Neural cell (in vitro differentiated cells): ENCODE measurements at regions not wholly inside any gene's neighbourhood (a gene's known extent, or its start where the extent isn't known, plus 50 kb on each side); places are given as distances from the start of the nearest gene placed in this dataset.

Experiments
- H2AFZ ChIP-seq: fragments of 200-600, 300-800 bp; sonication (generic), shearing (Covaris generic); 2 replicates; pipeline ENCODE4 v1.6.0; 2014; ENCODE audit warnings: low read depth, mild to moderate bottlenecking, antibody characterized with exemption, low read length, moderate library complexity
- H3F3A ChIP-seq: fragments of 200-600 bp; shearing (Covaris generic); 2 replicates; pipeline ENCODE4 v1.6.1; 2016; ENCODE audit warnings: mild to moderate bottlenecking, moderate library complexity, mixed read lengths, antibody characterized with exemption, low read length; ENCODE audit not compliant: insufficient read depth, poor library complexity, severe bottlenecking
- H3K27ac ChIP-seq: fragments of 200-600, 300-800 bp; sonication (generic), shearing (Covaris generic); 2 replicates; pipeline ENCODE4 v1.5.1; 2014; ENCODE audit warnings: mild to moderate bottlenecking, low read length, moderate library complexity
- H3K27me3 ChIP-seq: fragments of 300-800, 200-600 bp; sonication (generic), shearing (Covaris generic); 2 replicates; pipeline ENCODE4 v1.6.0; 2014; ENCODE audit warnings: mild to moderate bottlenecking, low read depth, low read length, moderate library complexity; ENCODE audit not compliant: insufficient read depth
- H3K36me3 ChIP-seq: fragments of 300-800, 200-600 bp; sonication (generic), shearing (Covaris generic); 2 replicates; pipeline ENCODE4 v1.5.1; 2014; ENCODE audit warnings: mild to moderate bottlenecking, antibody characterized with exemption, low read length, moderate library complexity; ENCODE audit not compliant: insufficient read depth
- H3K4me2 ChIP-seq: fragments of 300-800, 200-600 bp; sonication (generic), shearing (Covaris generic); 2 replicates; pipeline ENCODE4 v1.6.0; 2014; ENCODE audit warnings: mild to moderate bottlenecking, low read length
- H3K4me3 ChIP-seq: fragments of 300-800, 200-600 bp; sonication (generic), shearing (Covaris generic); 2 replicates; pipeline ENCODE4 v1.5.1; 2014; ENCODE audit warnings: mild to moderate bottlenecking, low read length, moderate library complexity
- H3K79me2 ChIP-seq: fragments of 200-600 bp; shearing (Covaris generic); replicated peaks from 2 replicates; pipeline ENCODE4 v1.6.0; 2014; ENCODE audit warnings: mild to moderate bottlenecking, low read length, moderate library complexity; ENCODE audit not compliant: insufficient read depth
- H3K9ac ChIP-seq: fragments of 300-800, 200-600 bp; sonication (generic), shearing (Covaris generic); 2 replicates; pipeline ENCODE4 v1.6.1; 2016; ENCODE audit warnings: mild to moderate bottlenecking, low read length, mixed read lengths
- H3K9me2 ChIP-seq: fragments of 200-600 bp; shearing (Covaris generic); 2 replicates; pipeline ENCODE4 v1.6.1; 2016; ENCODE audit warnings: mild to moderate bottlenecking, low read length, mixed read lengths; ENCODE audit not compliant: insufficient read depth
- H3K9me3 ChIP-seq: fragments of 200-600, 300-800 bp; sonication (generic), shearing (Covaris generic); 2 replicates; pipeline ENCODE4 v1.6.1; 2016; ENCODE audit warnings: mild to moderate bottlenecking, mixed run types, low read length, moderate library complexity, mixed read lengths
- H4K20me1 ChIP-seq: fragments of 200-600 bp; shearing (Covaris generic); 2 replicates; pipeline ENCODE4 v1.6.1; 2016; ENCODE audit warnings: mild to moderate bottlenecking, mixed run types; ENCODE audit not compliant: insufficient read depth
- EP300 ChIP-seq: fragments of 450-650 bp; conservative IDR thresholded peaks from 2 replicates; pipeline ENCODE4 v1.6.1; 2014; ENCODE audit warnings: antibody characterized with exemption, mild to moderate bottlenecking, moderate library complexity; ENCODE audit not compliant: poor library complexity, severe bottlenecking
- EZH2 ChIP-seq: fragments of 200-600, 300-800 bp; shearing (Covaris generic), sonication (generic); IDR thresholded peaks from 2 replicates; pipeline ENCODE4 v1.6.1; 2014; ENCODE audit warnings: antibody characterized with exemption, low read length, borderline replicate concordance, mild to moderate bottlenecking; ENCODE audit not compliant: insufficient read depth, poor library complexity, severe bottlenecking
- MXI1 ChIP-seq: fragments of 450-650 bp; conservative IDR thresholded peaks from 2 replicates; pipeline ENCODE4 v1.6.1; 2014; ENCODE audit warnings: antibody characterized with exemption, mild to moderate bottlenecking; ENCODE audit not compliant: poor library complexity, severe bottlenecking
- POLR2AphosphoS5 ChIP-seq: IDR thresholded peaks from 2 replicates; pipeline ENCODE4 v1.6.1; 2012
- RAD21 ChIP-seq: fragments of 450-650 bp; conservative IDR thresholded peaks from 2 replicates; pipeline ENCODE4 v1.6.1; 2014; ENCODE audit warnings: antibody characterized with exemption, mild to moderate bottlenecking, moderate library complexity
- REST ChIP-seq: IDR thresholded peaks from 2 replicates; pipeline ENCODE4 v1.6.1; 2012; ENCODE audit warnings: borderline replicate concordance
- SMC3 ChIP-seq: fragments of 450-650 bp; conservative IDR thresholded peaks from 2 replicates; pipeline ENCODE4 v1.6.1; 2014; ENCODE audit warnings: antibody characterized with exemption, mild to moderate bottlenecking, moderate library complexity; ENCODE audit not compliant: poor library complexity
- TAF1 ChIP-seq: IDR thresholded peaks from 2 replicates; pipeline ENCODE4 v1.6.1; 2012; ENCODE audit warnings: low read depth
- TF ChIP-seq, protein P1 (sequence below): fragments of 450-650 bp; IDR thresholded peaks from 2 replicates; pipeline ENCODE4 v1.5.1; 2014; ENCODE audit warnings: antibody characterized with exemption, mild to moderate bottlenecking, moderate library complexity; ENCODE audit not compliant: poor library complexity, severe bottlenecking

GRCh38 chr9:88736136-88736637, 201.2 kb downstream of the NXNL2 start:
- no peak overlapping the region for H3K9ac ChIP-seq
- H4K20me1 ChIP-seq: no peaks in the 10 kb centered on the region
- TF ChIP-seq POLR2AphosphoS5 (no peak), MXI1 (no peak), EP300 (no peak), REST (no peak), SMC3 (no peak), TAF1 (no peak), RAD21 (no peak), EZH2 (no peak)
- TF ChIP-seq, protein P1, sequence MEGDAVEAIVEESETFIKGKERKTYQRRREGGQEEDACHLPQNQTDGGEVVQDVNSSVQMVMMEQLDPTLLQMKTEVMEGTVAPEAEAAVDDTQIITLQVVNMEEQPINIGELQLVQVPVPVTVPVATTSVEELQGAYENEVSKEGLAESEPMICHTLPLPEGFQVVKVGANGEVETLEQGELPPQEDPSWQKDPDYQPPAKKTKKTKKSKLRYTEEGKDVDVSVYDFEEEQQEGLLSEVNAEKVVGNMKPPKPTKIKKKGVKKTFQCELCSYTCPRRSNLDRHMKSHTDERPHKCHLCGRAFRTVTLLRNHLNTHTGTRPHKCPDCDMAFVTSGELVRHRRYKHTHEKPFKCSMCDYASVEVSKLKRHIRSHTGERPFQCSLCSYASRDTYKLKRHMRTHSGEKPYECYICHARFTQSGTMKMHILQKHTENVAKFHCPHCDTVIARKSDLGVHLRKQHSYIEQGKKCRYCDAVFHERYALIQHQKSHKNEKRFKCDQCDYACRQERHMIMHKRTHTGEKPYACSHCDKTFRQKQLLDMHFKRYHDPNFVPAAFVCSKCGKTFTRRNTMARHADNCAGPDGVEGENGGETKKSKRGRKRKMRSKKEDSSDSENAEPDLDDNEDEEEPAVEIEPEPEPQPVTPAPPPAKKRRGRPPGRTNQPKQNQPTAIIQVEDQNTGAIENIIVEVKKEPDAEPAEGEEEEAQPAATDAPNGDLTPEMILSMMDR: no peak
- H3K79me2 ChIP-seq: no peaks in the 10 kb centered on the region
- H3K36me3 ChIP-seq: no peaks in the 10 kb centered on the region
- no peak overlapping the region for H3K27ac ChIP-seq
- H3K9me3 ChIP-seq: no peaks in the 10 kb centered on the region
- no peak overlapping the region for H3K4me3 ChIP-seq
- H3K9me2 ChIP-seq: no peaks in the 10 kb centered on the region
- no peak overlapping the region for H2AFZ ChIP-seq
- H3K4me2 ChIP-seq: no peak overlapping the region
- H3K27me3 ChIP-seq: no peaks in the 10 kb centered on the region
- H3F3A ChIP-seq: no peaks in the 10 kb centered on the region

DNA sequence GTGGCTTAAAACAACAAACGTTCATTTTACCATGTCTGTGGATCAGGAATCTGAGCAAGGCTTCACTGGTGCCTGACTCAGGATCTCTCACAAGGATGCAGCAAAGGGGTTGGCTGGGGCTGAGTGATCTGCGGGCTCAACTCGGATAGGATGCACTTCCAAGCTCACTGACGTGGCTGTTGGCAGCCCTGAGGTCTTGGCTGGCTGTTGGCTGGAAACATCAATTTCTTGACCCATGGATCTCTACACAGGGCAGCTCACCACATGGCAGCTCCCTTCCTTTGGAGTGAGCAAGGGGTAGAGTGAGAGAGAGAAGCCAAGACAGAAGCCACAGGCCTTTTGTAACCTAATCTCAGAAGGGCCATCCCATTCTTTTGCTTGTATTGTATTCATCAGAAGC, 202.1 kb downstream of the NXNL2 start:
- Histone ChIP-seq H4K20me1 (no peaks in the 10 kb centered on the region), H3K9me3 (no peaks in the 10 kb centered on the region), H3K9ac (no peak overlapping the region), H3K4me2 (no peak overlapping the region), H3K27me3 (no peaks in the 10 kb centered on the region), H3K79me2 (no peaks in the 10 kb centered on the region), H3F3A (no peaks in the 10 kb centered on the region), H2AFZ (no peak overlapping the region), H3K27ac (no peak overlapping the region), H3K4me3 (no peak overlapping the region), H3K9me2 (no peaks in the 10 kb centered on the region), H3K36me3 (no peaks in the 10 kb centered on the region)
- TF ChIP-seq EZH2 (no peak), REST (no peak), SMC3 (no peak), EP300 (no peak), TAF1 (no peak), RAD21 (no peak), MXI1 (no peak), POLR2AphosphoS5 (no peak)
- TF ChIP-seq, protein P1: no peak
